NCI-H526 (cell line): ENCODE measurements at regions not wholly inside any gene's neighbourhood (a gene's known extent, or its start where the extent isn't known, plus 50 kb on each side); places are given as distances from the start of the nearest gene placed in this dataset.

ENCODE experiments used
- DNase-seq, 2 experiments: peaks; one replicate each; lab custom pipeline; 2025; lab: John Stamatoyannopoulos, UW

DNA sequence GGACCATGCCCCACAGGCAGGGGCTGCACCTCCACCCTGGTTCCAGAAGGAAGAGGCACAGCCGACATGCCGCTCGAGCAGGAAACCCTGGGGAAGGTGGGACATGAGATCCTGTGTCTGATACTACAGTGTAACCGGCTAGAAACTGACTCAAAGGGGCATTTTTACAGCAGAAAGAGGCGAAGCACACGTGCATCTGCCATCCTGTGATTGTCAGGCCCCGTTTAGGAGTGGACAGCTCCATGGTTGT, 62.7 kb downstream of the SIK1 start:
- DNase-seq = no peak

GRCh38 chr21:43363506-43364260, 63.2 kb downstream of the SIK1 start:
- DNase-seq = no peak

- no peak for DNase-seq
These were observed 64.0 kb downstream of the SIK1 start for GRCh38 chr21:43362915-43363314.

DNA sequence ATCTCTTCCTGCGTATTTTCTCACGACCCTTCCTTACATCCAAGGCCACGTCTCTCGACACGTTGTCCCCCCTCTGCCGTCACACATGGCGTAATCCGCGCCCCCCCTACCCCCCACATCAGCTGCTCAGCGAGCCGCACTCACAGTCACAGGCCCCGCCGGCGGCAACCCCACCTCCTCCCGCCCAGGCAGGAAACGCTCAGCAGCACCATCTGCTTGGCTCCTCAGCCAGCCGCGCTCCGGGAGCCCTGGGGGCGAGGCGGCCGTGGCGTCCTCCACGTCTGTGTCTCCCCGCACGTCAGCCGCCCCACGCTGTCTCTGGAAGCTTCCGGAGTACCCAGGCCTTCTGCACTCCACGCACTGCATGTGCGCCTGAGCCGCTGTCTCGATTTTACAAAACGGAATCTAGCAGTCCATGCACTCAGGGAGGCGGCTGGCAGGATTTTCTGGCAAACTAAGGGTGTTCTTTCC, 64.6 kb downstream of the SIK1 start:
- peak; percentile 32 to 77 for DNase-seq

GRCh38 chr21:43361493-43362296, 65.2 kb downstream of the SIK1 start:
- DNase-seq = peak; percentile 71 to 80

DNA sequence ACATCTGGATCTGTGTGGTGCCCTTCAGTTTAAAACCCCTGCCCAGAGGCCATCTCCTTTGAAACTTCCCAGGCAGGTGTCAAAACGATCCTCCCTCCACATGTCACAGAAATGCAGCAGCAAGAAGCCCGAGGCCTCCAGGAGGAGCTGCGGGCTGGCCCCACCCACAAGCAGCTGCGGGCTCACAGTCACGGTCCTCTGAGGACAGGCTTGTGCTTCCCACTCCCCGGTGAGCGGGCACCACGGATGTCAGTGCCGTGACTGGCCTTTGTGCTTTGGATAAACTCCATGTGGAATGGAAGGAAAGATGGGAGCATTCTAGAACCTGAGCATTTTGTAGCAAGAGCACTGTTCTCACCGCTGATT, 65.8 kb downstream of the SIK1 start:
- peak; percentile 39 to 76 for DNase-seq

DNA sequence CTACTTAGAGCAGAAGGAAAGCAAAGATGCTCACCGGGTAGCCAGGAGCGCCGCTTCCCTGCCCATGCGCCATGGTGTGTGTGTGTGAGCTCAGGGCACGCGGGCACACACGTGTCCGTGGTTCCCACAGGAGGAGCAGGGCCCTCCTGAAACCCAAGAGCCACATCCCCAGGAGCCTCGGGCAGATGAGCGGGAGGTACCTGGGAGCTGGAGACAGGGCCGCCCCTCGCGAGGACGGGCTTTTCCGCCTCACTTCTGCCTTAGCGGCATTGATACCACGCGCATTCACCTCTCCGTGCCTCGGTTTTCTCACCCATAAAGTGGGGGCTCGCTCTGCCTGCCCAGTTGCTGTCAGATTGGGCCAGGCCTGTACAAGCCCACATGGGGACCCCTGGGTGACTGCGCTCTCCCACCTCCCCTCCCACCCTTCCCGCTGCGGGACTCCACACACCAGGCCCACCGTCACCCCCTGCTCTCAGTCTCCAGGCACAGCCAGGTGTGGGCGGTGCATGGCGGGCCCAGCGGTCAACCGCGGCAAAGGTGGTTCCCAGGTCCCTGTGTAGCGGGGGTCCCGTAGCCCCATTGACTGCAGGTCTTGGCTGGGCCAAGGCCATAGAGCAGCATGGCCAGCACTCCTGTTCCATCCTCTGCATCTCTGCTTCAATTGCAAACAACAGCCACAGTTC, 66.3 kb downstream of the SIK1 start:
- DNase-seq = no peak

- peak; percentile 66 to 86 for DNase-seq
These were observed 67.8 kb downstream of the SIK1 start for GRCh38 chr21:43358940-43359822.

- no peak for DNase-seq
These were observed 69.1 kb downstream of the SIK1 start for GRCh38 chr21:43357715-43358430.

GRCh38 chr21:43355925-43356289, 71.0 kb downstream of the SIK1 start:
- DNase-seq = no peak

GRCh38 chr21:43355266-43355924, 71.5 kb downstream of the SIK1 start:
- DNase-seq = peak in 1 of 2 experiments; percentile 58

DNA sequence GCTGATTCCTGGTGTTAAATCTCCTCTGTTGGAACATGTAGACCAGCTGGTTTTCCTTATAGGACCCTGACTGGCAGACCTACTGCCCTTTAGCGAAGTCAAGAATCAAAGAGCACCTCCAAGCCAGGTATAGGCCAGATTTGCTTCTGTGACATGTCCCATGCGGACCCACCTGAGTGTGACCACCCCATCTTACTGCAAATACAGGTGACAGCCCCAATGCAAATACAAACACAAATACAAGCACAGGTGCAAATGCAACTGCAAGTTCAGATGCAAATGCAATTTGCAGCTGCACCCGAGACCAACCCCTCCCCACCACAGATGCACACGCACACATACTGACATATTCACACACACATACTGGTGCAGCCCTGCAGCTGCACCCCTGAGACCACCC, 72.3 kb downstream of the SIK1 start:
- DNase-seq = no peak

DNA sequence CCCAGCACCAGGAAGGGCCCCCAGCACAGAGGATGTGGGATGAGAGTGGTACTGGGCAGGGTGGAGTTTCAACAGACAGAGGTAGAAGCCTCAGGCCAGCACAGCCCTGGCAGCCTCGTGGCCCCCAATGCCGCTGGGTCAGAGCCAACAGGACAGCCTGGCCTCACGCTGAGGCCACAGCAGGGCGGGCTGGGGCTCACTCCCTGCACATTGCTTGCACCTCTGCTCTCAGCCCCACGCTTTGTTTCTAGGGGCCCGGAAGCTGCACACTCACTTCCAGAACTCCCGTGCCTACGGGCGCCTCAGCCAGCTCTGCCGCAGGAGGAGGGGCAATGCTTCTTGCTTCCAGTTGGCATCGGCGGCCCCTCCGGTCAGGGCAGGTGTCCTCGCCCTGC, 72.9 kb downstream of the SIK1 start:
- DNase-seq = no peak

DNA sequence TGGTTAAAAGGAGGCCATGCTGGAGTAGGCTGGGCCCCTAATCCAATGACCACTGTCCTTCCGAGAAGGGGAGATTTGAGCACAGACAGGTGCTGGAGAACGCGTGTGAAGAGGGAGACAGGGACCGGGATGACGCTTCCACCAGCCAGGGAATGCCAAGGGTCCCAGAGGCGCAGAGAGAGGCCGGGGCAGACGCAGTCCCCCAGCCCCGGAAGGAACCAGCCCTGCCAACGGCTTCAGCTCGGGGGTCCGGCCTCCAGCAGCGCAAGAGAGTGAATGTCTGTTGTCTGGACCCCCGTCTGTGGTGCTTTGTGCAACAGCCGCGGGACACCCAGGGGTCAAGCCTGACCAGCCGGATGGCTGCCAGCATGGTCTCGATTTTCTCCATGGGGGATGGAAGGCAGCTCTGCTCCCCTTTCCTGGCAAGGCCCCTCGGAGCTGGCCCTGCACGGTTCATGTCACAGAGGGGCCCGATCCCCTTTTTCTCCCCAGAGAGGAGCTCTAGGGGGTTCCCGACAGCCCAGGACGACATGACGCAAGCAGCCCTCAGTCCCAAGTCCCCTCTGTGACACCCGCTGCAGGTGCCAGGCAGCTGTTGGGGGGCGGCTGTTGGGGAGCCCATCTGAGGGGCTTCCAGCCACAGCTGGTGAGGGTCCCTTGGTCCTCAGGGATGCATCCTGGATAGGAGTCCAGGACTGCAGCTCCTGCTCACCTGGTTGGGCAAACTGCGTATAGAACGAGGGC, 73.5 kb downstream of the SIK1 start:
- DNase-seq = no peak

DNA sequence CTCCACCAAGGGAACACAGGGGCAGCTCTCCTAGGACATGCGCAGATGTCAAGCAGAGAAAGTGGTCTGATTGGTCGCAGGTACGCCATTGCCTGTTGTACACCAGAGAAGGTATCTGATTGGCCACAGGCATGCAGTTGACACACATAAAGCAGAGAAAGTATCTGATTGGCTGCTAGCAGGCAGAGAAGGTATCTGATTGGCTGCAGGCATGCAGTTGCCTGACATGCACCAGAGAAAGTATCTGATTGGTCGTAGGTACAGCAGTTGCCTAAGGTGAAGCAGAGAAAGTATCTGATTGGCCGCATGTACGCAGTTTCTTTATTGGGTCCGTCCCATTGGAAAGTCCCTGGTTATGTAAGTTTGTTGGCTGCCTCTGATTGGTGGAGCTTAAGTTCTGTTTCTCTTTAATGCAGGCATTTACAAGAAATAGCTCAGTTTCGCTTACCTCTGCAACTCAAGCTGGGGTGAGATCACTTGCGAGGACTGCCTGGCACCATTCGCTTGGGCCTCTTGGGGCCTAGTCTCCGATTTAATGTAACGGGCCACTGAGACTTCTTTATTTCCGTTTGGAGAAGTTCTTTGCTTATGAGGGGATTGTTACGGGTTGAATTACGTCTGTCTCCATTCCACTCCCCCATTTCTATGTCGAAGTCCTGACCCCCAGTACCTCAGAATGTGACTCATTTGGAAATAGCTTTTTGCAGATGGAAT, 74.2 kb downstream of the SIK1 start:
- DNase-seq = no peak

GRCh38 chr21:43352154-43352537, 74.8 kb downstream of the SIK1 start:
- no peak for DNase-seq

GRCh38 chr21:43351501-43352153, 75.3 kb downstream of the SIK1 start:
- DNase-seq = no peak

DNA sequence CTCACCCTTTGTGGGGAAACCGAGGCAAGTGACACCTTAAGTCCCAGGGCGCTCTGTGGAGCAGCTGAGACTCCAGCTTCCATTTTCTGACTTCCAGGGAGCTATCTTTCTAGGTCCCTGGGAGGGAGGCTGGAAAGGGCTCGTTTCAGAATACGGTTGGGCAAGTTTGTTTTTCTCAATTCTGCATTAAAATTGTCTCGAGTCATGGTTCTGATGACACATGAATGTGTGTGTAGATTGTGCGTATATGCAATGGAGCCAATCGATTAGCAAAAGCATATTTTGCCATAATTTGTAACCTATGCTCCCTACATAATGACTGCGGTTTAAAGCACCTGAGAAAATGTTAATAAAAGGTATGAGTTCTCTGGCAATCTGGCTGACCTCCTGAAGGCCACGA, 77.3 kb downstream of the SIK1 start:
- no peak for DNase-seq

DNA sequence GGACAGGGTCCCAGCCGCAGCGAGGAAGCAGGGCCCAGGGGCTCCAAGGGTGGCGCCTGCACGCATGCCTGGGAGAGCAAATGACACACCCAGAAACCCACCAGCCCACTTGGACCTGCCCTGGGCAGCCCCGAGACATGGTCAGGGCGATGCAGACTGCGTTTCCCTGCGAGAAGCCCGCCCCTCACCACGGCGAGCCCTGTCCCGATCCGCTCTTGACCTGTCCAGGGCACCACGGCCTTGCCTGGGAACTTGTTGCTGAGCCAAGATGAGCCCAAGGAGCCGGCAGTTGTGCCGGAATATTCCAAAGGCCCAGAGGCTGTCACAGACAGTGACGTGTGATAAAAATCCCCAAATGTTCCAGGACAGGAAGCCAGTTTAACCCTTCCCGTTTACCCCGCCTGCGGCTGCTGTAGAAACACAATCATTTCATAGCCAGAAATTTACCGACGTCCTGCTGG, 78.1 kb downstream of the SIK1 start:
- no peak for DNase-seq
